ENCODE measurements at regions not wholly inside any gene's neighbourhood (a gene's known extent, or its start where the extent isn't known, plus 50 kb on each side); places are given as distances from the start of the nearest gene placed in this dataset.

- TF ChIP-seq CTCF (IDR thresholded peaks at IDR 0.05) (no peak), EP300 (IDR thresholded peaks at IDR 0.05) (no peak)
Measured at GRCh38 chr5:21094619-21095018, 1106.6 kb upstream of the CDH18 start.
